Prostate gland (tissue), 2 donors: ENCODE measurements at regions not wholly inside any gene's neighbourhood (a gene's known extent, or its start where the extent isn't known, plus 50 kb on each side); places are given as distances from the start of the nearest gene placed in this dataset.

Experiments
- CTCF ChIP-seq, 4 experiments: fragments of 200-600 bp in 2 of 4; fragments of 450-650 bp in 2 of 4; sonication (generic) in 2 of 4; IDR thresholded peaks; 1 replicate in 3 of 4; 2 replicates in 1 of 4; pipeline ENCODE4 v1.5.1; 2016 to 2019; ENCODE audit warnings: antibody characterized with exemption in 4 of 4, mild to moderate bottlenecking in 2 of 4, moderate library complexity in 2 of 4
- POLR2A ChIP-seq: fragments of 450-650 bp; IDR thresholded peaks from one replicate; pipeline ENCODE4 v1.6.1; 2016; ENCODE audit warnings: antibody characterized with exemption, mild to moderate bottlenecking
- POLR2AphosphoS5 ChIP-seq: sonication (generic); formaldehyde crosslinking; IDR thresholded peaks from one replicate; pipeline ENCODE4 v1.6.1; 2017; ENCODE audit warnings: antibody characterized with exemption

GRCh38 chr13:48797761-48798160 lies 144.0 kb downstream of the CYSLTR2 start:
- TF ChIP-seq CTCF (IDR thresholded peaks at IDR 0.05): no peak
- TF ChIP-seq POLR2A: no peak
- TF ChIP-seq POLR2AphosphoS5: no peak
